ENCODE measurements at regions not wholly inside any gene's neighbourhood (a gene's known extent, or its start where the extent isn't known, plus 50 kb on each side); places are given as distances from the start of the nearest gene placed in this dataset.

DNA sequence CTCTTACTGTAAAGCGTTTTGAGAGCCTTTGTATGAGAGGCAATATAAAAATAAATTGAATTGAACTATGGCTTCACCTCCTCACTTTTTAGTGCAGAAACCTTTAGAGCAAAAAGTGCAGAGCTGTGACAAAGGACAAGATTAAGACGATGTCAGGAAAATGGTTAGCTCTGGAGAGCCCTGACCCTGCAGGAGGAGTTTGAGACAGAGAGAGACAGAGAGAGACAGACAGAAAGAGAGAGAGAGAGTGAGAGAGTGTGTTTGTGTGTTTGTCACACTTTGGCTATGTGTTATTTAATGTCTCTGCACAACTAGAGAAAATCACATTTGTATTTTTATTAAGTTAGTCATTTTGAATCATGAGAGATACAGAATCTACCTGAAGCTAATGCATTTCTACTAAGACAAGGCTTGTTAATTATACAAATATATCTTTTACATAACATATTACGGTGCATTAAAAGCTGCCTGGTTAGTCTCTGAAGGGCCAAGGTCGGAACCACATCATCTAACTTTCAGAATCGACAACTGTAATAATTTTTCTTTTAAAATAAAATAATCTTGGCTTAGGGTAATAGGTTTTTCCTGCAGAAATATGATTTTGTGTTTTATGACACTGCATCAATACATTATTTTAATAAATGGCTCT, 423.5 kb upstream of the ZEB2 start:
- Mint-ChIP-seq H3K4me3 (no peak overlapping the region), H3K4me1 (peaks cover 64% of the 10 kb centered on the region), H3K36me3 (no peaks in the 10 kb centered on the region), H3K27me3 (ENCODE audit: low read depth) (no peaks in the 10 kb centered on the region), H3K27ac (peak overlapping the region; percentile 89), H3K9me3 (peaks cover 5% of the 10 kb centered on the region)
- DNase-seq (ENCODE audit: low spot score in 2 of 2, unreplicated experiment in 2 of 2): no peak
- TF ChIP-seq, protein P1, sequence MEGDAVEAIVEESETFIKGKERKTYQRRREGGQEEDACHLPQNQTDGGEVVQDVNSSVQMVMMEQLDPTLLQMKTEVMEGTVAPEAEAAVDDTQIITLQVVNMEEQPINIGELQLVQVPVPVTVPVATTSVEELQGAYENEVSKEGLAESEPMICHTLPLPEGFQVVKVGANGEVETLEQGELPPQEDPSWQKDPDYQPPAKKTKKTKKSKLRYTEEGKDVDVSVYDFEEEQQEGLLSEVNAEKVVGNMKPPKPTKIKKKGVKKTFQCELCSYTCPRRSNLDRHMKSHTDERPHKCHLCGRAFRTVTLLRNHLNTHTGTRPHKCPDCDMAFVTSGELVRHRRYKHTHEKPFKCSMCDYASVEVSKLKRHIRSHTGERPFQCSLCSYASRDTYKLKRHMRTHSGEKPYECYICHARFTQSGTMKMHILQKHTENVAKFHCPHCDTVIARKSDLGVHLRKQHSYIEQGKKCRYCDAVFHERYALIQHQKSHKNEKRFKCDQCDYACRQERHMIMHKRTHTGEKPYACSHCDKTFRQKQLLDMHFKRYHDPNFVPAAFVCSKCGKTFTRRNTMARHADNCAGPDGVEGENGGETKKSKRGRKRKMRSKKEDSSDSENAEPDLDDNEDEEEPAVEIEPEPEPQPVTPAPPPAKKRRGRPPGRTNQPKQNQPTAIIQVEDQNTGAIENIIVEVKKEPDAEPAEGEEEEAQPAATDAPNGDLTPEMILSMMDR (IDR thresholded peaks at IDR 0.05; ENCODE audit: unreplicated experiment): no peak

DNA sequence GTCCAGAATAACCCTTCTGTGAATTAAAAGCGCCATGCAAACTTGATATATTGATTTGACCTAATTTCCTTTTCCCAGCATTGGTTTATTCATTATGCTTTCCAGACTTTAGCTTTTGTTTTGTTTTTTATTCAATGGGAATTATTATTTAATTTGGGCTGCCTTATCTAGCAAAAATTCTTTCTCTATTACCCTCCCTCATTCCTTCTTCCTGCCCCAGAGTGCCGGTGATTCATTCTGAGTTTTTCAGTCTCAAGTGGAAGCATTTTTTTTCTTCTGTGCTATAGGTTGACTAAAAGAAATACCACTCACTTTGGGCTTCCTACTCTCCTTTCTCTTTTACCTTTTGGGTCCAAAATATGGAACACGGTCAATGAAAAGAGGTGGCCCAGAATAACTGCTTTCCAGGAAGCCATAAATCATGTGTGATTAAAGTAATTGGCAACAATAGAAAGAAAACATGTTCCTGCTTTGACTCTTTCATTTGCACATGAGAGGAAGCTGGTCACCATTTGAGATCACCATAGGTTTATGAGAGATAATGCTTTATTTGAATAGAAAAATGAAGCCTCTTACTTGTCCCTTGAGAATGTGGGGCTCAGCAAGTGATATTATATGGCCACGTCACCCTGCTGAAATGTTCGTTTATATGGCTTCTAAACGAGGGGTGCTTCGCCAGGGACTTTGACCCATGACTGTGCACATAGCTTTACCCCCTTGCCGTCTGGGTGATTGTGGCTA, 422.8 kb upstream of the ZEB2 start:
- peak overlapping the region; percentile 89 for H3K27ac Mint-ChIP-seq
- no peak for DNase-seq (ENCODE audit: low spot score in 2 of 2, unreplicated experiment in 2 of 2)
- peaks cover 64% of the 10 kb centered on the region for H3K4me1 Mint-ChIP-seq

DNA sequence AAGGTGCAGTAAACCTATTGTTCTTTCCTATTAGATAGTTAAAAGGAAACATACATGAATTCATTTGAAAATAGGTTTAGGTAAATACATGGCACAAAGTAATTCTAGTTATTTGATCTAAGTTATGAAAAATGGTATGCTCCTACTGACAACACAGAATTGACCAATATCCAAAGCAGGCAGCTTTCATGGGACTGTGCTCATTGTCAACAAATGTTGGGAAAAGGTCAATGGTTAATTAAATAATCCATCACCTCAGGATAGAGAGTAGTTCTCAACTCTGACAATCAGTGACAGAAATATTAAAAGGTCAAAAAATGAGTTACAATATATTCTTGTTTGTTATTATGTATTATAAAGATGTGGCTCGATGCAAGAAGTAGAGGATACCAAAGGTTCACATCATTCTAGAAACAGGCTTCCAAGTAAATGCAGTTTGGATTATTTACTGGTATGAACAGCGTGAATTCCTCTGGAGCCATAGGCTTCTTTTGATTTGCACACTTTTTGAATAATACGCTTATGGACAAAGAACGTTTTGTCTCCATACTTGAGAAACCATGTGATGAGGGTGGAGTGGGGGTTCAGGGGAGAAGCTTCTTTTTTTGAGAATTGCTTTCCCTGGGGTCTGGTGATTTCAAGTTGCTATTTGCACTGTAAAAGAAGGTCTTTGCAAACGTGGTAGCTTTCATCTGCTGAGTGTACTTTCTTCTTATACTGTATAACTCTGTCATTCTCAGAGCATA, 422.0 kb upstream of the ZEB2 start:
- H3K4me3 Mint-ChIP-seq: no peak overlapping the region
- TF ChIP-seq, protein P1 (IDR thresholded peaks at IDR 0.05; ENCODE audit: unreplicated experiment): no peak
- H3K36me3 Mint-ChIP-seq: no peaks in the 10 kb centered on the region
- peaks cover 65% of the 10 kb centered on the region for H3K4me1 Mint-ChIP-seq
- no peaks in the 10 kb centered on the region for H3K27me3 Mint-ChIP-seq (ENCODE audit: low read depth)
- H3K27ac Mint-ChIP-seq: peak overlapping the region; percentile 33
- no peak for DNase-seq (ENCODE audit: low spot score in 2 of 2, unreplicated experiment in 2 of 2)
- H3K9me3 Mint-ChIP-seq: peaks cover 5% of the 10 kb centered on the region

More for the DNA sequence above, 422.8 kb upstream of the ZEB2 start:
- TF ChIP-seq, protein P1 (IDR thresholded peaks at IDR 0.05; ENCODE audit: unreplicated experiment): no peak
- no peaks in the 10 kb centered on the region for H3K27me3 Mint-ChIP-seq (ENCODE audit: low read depth)
- no peaks in the 10 kb centered on the region for H3K36me3 Mint-ChIP-seq
- no peak overlapping the region for H3K4me3 Mint-ChIP-seq
- H3K9me3 Mint-ChIP-seq: peaks cover 5% of the 10 kb centered on the region

DNA sequence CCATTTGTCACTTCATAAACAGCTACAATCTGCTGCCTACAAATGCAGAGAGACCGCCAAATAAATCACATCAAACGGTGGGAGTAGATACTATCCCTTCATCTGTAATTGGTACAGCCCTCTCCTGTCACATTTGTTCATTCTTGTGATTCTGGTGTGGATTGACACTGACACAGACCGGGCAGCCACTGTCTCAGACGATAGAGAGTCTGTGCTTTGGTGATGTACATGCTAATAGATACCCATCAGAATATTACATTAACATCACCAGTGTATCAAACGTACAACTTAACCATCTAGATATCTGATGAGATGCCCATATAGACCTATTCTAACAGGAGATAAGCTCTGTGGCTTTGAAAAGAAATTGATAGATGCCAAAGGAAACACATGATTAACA, 419.7 kb upstream of the ZEB2 start:
- Mint-ChIP-seq H3K27me3 (ENCODE audit: low read depth) (no peaks in the 10 kb centered on the region), H3K4me1 (peaks cover 72% of the 10 kb centered on the region), H3K4me3 (no peak overlapping the region), H3K27ac (no peak overlapping the region), H3K9me3 (peaks cover 5% of the 10 kb centered on the region), H3K36me3 (no peaks in the 10 kb centered on the region)
- no peak for DNase-seq (ENCODE audit: low spot score in 2 of 2, unreplicated experiment in 2 of 2)
- TF ChIP-seq, protein P1 (IDR thresholded peaks at IDR 0.05; ENCODE audit: unreplicated experiment): no peak

DNA sequence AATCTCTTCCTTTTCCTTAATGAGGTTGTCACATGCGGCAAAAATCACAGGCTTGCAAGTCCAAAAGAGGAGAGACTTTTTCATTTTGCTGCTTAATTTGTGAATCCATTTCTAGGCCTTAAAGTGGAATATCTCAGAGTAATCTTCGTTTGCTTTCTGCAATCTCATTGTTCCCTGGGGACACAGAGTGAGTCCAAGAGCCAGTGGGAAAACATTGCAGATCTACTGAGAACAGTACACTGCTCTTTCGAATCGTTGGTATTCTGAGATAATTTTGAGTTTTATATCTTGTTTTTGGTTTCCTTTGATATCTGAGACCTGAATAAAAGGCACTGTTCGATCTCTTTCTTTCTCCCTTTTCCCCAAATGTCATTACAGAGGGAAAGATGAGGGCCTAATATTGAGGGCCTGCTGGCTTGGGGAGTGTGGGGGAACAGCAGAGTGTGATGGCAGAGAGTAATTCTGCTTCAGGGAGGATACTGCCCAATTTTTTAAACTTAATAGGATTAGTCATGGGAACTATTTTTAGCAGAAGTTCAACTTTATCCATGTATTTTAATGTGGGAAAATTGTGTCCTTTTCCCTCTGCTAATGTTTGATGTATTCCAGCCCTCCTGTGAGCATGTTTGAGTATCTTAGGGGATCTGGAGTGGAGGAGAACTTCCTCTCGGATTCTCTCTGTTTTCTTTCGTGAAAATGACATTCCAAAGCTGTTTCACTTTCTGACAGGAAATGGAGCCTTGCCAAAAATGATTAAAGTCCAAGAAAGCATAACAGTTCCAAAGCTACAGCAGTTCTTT, 418.2 kb upstream of the ZEB2 start:
- Mint-ChIP-seq H3K36me3 (no peaks in the 10 kb centered on the region), H3K27me3 (ENCODE audit: low read depth) (no peaks in the 10 kb centered on the region), H3K4me1 (peaks cover 63% of the 10 kb centered on the region), H3K27ac (peak overlapping the region; percentile 94), H3K9me3 (peaks cover 5% of the 10 kb centered on the region), H3K4me3 (peak overlapping the region; percentile 4)
- DNase-seq (ENCODE audit: low spot score in 2 of 2, unreplicated experiment in 2 of 2): no peak
- TF ChIP-seq, protein P1 (IDR thresholded peaks at IDR 0.05; ENCODE audit: unreplicated experiment): no peak

Data from mesothelial cell of epicardium (in vitro differentiated cells).